PC-9 (cell line): ENCODE measurements at regions not wholly inside any gene's neighbourhood (a gene's known extent, or its start where the extent isn't known, plus 50 kb on each side); places are given as distances from the start of the nearest gene placed in this dataset.

Experiments
- CTCF ChIP-seq: fragments of 200-600 bp; sonication (generic); conservative IDR thresholded peaks from 2 replicates; pipeline ENCODE4 v1.6.1; 2017; ENCODE audit warnings: mixed run types, antibody characterized with exemption, mild to moderate bottlenecking, moderate library complexity
- EZH2 ChIP-seq: fragments of 200-600 bp; sonication (generic); IDR thresholded peaks from 2 replicates; pipeline ENCODE4 v1.8.0; 2017; ENCODE audit warnings: antibody characterized with exemption, low read depth

GRCh38 chr2:82524826-82525225 lies 1934.3 kb downstream of the SUCLG1 start:
- TF ChIP-seq CTCF (no peak), EZH2 (no peak)
